H9 (cell line): ENCODE measurements at regions not wholly inside any gene's neighbourhood (a gene's known extent, or its start where the extent isn't known, plus 50 kb on each side); places are given as distances from the start of the nearest gene placed in this dataset.

Experiments used
- DNase-seq: peaks from one replicate; pipeline ENCODE4 v3.0.0-alpha.2; 2017
- H2AFZ ChIP-seq: one replicate; pipeline ENCODE4 v1.6.1; 2013; ENCODE audit warnings: mild to moderate bottlenecking, low read length, control low read depth, moderate library complexity
- H2AK5ac ChIP-seq: 2 replicates; pipeline ENCODE4 v1.6.1; 2013; ENCODE audit warnings: low read length, control low read depth, mixed read lengths; ENCODE audit not compliant: insufficient read length
- H2BK120ac ChIP-seq: one replicate; pipeline ENCODE4 v1.6.1; 2013; ENCODE audit warnings: low read depth, mild to moderate bottlenecking, low read length, control low read depth, inconsistent platforms; ENCODE audit not compliant: poor library complexity, severe bottlenecking
- H2BK12ac ChIP-seq: 2 replicates; pipeline ENCODE4 v1.6.1; 2013; ENCODE audit warnings: low read length, control low read depth, mixed read lengths, low read depth; ENCODE audit not compliant: insufficient read length
- H2BK15ac ChIP-seq: 2 replicates; pipeline ENCODE4 v1.6.1; 2013; ENCODE audit warnings: low read depth, low read length, control low read depth
- H2BK20ac ChIP-seq: one replicate; pipeline ENCODE4 v1.6.1; 2013; ENCODE audit warnings: low read depth, mild to moderate bottlenecking, low read length, control low read depth, inconsistent platforms; ENCODE audit not compliant: poor library complexity, severe bottlenecking
- H2BK5ac ChIP-seq: 2 replicates; pipeline ENCODE4 v1.6.1; 2013; ENCODE audit warnings: low read length, control low read depth, mixed read lengths; ENCODE audit not compliant: insufficient read length
- H3K14ac ChIP-seq: 2 replicates; pipeline ENCODE4 v1.6.1; 2013; ENCODE audit warnings: low read length, control low read depth; ENCODE audit not compliant: insufficient read depth
- H3K18ac ChIP-seq: 2 replicates; pipeline ENCODE4 v1.6.1; 2013; ENCODE audit warnings: low read depth, mild to moderate bottlenecking, mixed read lengths, low read length, control low read depth; ENCODE audit not compliant: insufficient read length
- H3K23ac ChIP-seq: 2 replicates; pipeline ENCODE4 v1.6.1; 2013; ENCODE audit warnings: low read length, control low read depth, mixed read lengths, low read depth; ENCODE audit not compliant: insufficient read length
- H3K23me2 ChIP-seq: 2 replicates; pipeline ENCODE4 v1.6.1; 2013; ENCODE audit warnings: low read depth, mild to moderate bottlenecking, mixed read lengths, low read length, control low read depth; ENCODE audit not compliant: insufficient read length, poor library complexity, severe bottlenecking
- H3K27ac ChIP-seq: 2 replicates; pipeline ENCODE4 v1.5.1; 2013; ENCODE audit warnings: low read length, control low read depth, mixed read lengths, low read depth; ENCODE audit not compliant: insufficient read length
- H3K27me3 ChIP-seq: 2 replicates; pipeline ENCODE4 v1.6.1; 2013; ENCODE audit warnings: low read length, control low read depth, inconsistent platforms; ENCODE audit not compliant: insufficient read depth
- H3K4ac ChIP-seq: 2 replicates; pipeline ENCODE4 v1.6.1; 2013; ENCODE audit warnings: low read depth, mild to moderate bottlenecking, control low read depth, inconsistent platforms, low read length, moderate library complexity
- H3K4me1 ChIP-seq: 2 replicates; pipeline ENCODE4 v1.6.1; 2013; ENCODE audit warnings: low read length, control low read depth, inconsistent platforms; ENCODE audit not compliant: insufficient read depth
- H3K4me2 ChIP-seq: 2 replicates; pipeline ENCODE4 v1.6.1; 2013; ENCODE audit warnings: low read length, control low read depth, mixed read lengths; ENCODE audit not compliant: insufficient read length, insufficient read depth
- H3K56ac ChIP-seq: 2 replicates; pipeline ENCODE4 v1.6.1; 2013; ENCODE audit warnings: low read depth, mild to moderate bottlenecking, mixed read lengths, low read length, control low read depth; ENCODE audit not compliant: insufficient read length
- H3K79me1 ChIP-seq: 2 replicates; pipeline ENCODE4 v1.6.1; 2013; ENCODE audit warnings: low read depth, mild to moderate bottlenecking, moderate library complexity, low read length, control low read depth, inconsistent platforms; ENCODE audit not compliant: insufficient read depth, poor library complexity, severe bottlenecking
- H3K79me2 ChIP-seq: 2 replicates; pipeline ENCODE4 v1.6.1; 2013; ENCODE audit warnings: low read length, control low read depth, inconsistent platforms; ENCODE audit not compliant: insufficient read depth
- H3K9ac ChIP-seq: 2 replicates; pipeline ENCODE4 v1.6.1; 2013; ENCODE audit warnings: low read length, control low read depth, mixed read lengths; ENCODE audit not compliant: insufficient read length; ENCODE audit errors: extremely low read depth
- H3K9me3 ChIP-seq: one replicate; pipeline ENCODE4 v1.6.1; 2013; ENCODE audit warnings: low read depth, low read length, inconsistent platforms; ENCODE audit not compliant: control insufficient read depth
- H3T11ph ChIP-seq: one replicate; pipeline ENCODE4 v1.6.1; 2013; ENCODE audit warnings: mild to moderate bottlenecking, low read length, control low read depth, inconsistent platforms
- H4K20me1 ChIP-seq: one replicate; pipeline ENCODE4 v1.6.1; 2013; ENCODE audit not compliant: control insufficient read depth, insufficient read length, insufficient read depth
- H4K5ac ChIP-seq: 2 replicates; pipeline ENCODE4 v1.6.1; 2013; ENCODE audit warnings: low read depth, mild to moderate bottlenecking, mixed read lengths, low read length, control low read depth; ENCODE audit not compliant: insufficient read length
- H4K8ac ChIP-seq: replicated peaks from 2 replicates; pipeline ENCODE4 v1.6.1; 2013; ENCODE audit warnings: low read length, control low read depth, mixed read lengths, low read depth; ENCODE audit not compliant: insufficient read length
- H4K91ac ChIP-seq: 2 replicates; pipeline ENCODE4 v1.6.1; 2013; ENCODE audit warnings: low read depth, mild to moderate bottlenecking, moderate library complexity, mixed read lengths, low read length, control low read depth; ENCODE audit not compliant: insufficient read length
- H3K27ac Mint-ChIP-seq, 3 experiments: 2 replicates in 2 of 3; 3 replicates in 1 of 3; pipeline ENCODE4 v1.8.0; 2020 to 2021; ENCODE audit warnings: mixed read lengths in 3 of 3, mild to moderate bottlenecking in 1 of 3, moderate library complexity in 1 of 3
- H3K27me3 Mint-ChIP-seq: 2 replicates; pipeline ENCODE4 v1.8.0; 2021; ENCODE audit warnings: low read depth, mild to moderate bottlenecking, moderate library complexity, mixed read lengths
- H3K36me3 Mint-ChIP-seq, 3 experiments: 2 replicates in 2 of 3; 3 replicates in 1 of 3; pipeline ENCODE4 v1.8.0; 2020 to 2021; ENCODE audit warnings: low read depth in 3 of 3, mixed read lengths in 3 of 3; ENCODE audit not compliant: insufficient read depth in 1 of 3
- H3K4me1 Mint-ChIP-seq, 2 experiments: 2 replicates each; pipeline ENCODE4 v1.8.0; 2020; ENCODE audit warnings: mixed read lengths in 2 of 2
- H3K4me3 Mint-ChIP-seq, 2 experiments: 2 replicates in 1 of 2; 3 replicates in 1 of 2; pipeline ENCODE4 v1.8.0; 2020 to 2021; ENCODE audit warnings: mild to moderate bottlenecking in 2 of 2, mixed read lengths in 2 of 2, moderate library complexity in 1 of 2
- H3K9me3 Mint-ChIP-seq, 2 experiments: 2 replicates in 1 of 2; 3 replicates in 1 of 2; pipeline ENCODE4 v1.8.0; 2020; ENCODE audit warnings: mild to moderate bottlenecking in 2 of 2, mixed read lengths in 2 of 2, moderate library complexity in 1 of 2
- CTCF ChIP-seq: fragments of 200-600 bp; sonication (generic); conservative IDR thresholded peaks from 3 replicates; pipeline ENCODE4 v1.8.0; 2021; ENCODE audit warnings: antibody characterized with exemption, mild to moderate bottlenecking
- WGBS: extraction: QIAGEN DNeasy Blood & Tissue Kit; methylation state at CpG from one replicate; pipeline ENCODE4 v1.1.7; 2013; ENCODE audit warnings: missing lambda C conversion rate, low lambda C conversion rate, mixed read lengths; ENCODE audit not compliant: insufficient read length; ENCODE audit errors: extremely low coverage; 5-methylcytosine and 5-hydroxymethylcytosine counted together

DNA sequence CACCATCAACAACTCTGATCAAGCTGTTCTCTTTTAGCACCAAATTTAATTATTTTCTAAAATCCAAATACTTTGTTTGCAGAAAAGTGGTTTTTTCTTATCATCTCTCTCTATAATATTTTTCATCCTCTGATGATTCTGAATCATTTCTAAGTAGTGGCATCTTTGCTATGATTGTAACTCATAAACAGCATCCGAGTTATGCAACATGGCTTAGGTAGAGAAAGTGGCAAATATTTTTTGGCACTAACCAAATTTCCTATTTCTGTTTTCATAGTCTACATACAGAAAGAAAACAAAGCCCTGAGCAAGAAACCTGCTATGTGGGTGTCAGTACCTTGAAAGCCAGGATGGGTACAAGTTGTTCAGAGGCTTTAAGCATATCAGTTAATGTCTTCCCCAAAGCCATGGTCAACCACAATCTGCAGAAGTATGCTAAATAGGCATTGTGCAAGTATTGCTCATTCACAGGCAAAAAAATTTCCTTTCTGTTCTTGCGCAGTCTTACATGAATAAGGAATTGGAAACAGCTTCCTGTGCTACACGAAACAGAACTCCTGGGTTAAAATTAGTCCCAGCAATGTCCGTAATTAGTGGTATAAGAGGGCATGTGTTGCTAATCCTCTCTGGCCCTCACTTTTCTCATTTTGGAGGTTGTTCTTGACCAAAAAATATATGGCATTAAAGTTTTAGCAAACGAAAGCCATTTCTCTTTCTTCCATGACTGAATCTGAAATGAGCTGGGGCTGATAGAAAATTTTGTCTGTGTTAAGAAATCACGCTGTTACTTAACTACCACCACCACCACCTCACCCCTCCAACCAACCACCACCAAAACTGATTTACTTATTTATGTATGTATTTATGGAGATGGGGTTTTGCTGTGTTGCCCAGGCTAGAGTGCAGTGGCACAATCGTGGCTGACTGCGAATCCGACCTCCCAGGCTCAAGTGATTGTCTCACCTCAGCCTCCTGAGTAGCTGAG, 325.6 kb upstream of the MAGI2 start:
- Mint-ChIP-seq H3K27me3 (no peaks in the 10 kb centered on the region), H3K4me3 (no peak overlapping the region), H3K27ac (no peak overlapping the region), H3K9me3 (no peaks in the 10 kb centered on the region), H3K36me3 (no peaks in the 10 kb centered on the region; a peak in 1 of 7 replicates), H3K4me1 (no peaks in the 10 kb centered on the region)
- Histone ChIP-seq H3K27me3 (no peaks in the 10 kb centered on the region), H3K23me2 (no peaks in the 10 kb centered on the region), H4K8ac (no peak overlapping the region), H2AFZ (no peak overlapping the region), H3K18ac (no peak overlapping the region), H3K9me3 (no peaks in the 10 kb centered on the region), H4K91ac (no peak overlapping the region), H3K4me1 (no peaks in the 10 kb centered on the region), H4K5ac (no peak overlapping the region), H3K56ac (no peak overlapping the region), H2BK120ac (no peak overlapping the region), H2AK5ac (no peak overlapping the region), H4K20me1 (no peaks in the 10 kb centered on the region), H3K23ac (no peak overlapping the region), H3K27ac (no peak overlapping the region), H3K4me2 (no peak overlapping the region), H2BK20ac (no peak overlapping the region), H3T11ph (no peak overlapping the region), H3K9ac (no peak overlapping the region), H2BK5ac (no peak overlapping the region), H3K79me1 (no peaks in the 10 kb centered on the region), H2BK12ac (no peak overlapping the region), H3K79me2 (no peaks in the 10 kb centered on the region), H2BK15ac (no peak overlapping the region), H3K14ac (no peak overlapping the region), H3K4ac (no peak overlapping the region)
- no peak for TF ChIP-seq CTCF
- DNase-seq: no peak
- WGBS: no CpG with 5 or more reads among the region's 9 CpGs
